ENCODE measurements at regions not wholly inside any gene's neighbourhood (a gene's known extent, or its start where the extent isn't known, plus 50 kb on each side); places are given as distances from the start of the nearest gene placed in this dataset.
A peak's percentile ranks its signal among the peaks of the same experiment; 100 is the strongest.
"Not testable (repeated sequence)": the region's sequence is repeated elsewhere in the genome, so short reads cannot be mapped to it uniquely, and the experiment has no call there.

DNA sequence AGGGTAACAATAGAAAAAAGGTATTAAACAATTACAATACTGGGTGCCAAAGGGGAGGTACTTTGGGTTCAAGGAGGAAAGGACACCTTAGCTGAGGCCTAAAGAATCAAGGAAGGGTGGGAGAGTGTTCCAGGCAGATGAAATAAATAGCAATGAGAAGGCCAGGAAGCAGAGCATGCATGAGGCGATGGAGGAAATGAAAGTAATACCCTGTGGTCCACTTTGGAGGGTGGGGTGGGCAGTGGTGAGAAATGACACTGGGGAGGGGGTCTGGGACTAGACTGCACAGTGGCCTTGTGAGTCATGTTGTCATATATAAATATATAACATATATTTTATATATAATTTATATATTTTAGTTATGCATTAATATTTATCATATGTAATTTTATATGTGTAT is 55.9 kb downstream of the BHLHE40 start:
- H3K4me3 Mint-ChIP-seq, result no peak overlapping the region
- peaks cover 9 to 18% of the 10 kb centered on the region in 2 donors for H3K4me1 Mint-ChIP-seq (ENCODE audit: low read depth in 2 of 2)
- DNase-seq (no peak), ATAC-seq (replicated peaks) (no peak)
- no peaks in the 10 kb centered on the region for H3K36me3 Mint-ChIP-seq (ENCODE audit: insufficient read depth)
- H3K27me3 Mint-ChIP-seq, result no peaks in the 10 kb centered on the region
- H3K9me3 Mint-ChIP-seq, result no peaks in the 10 kb centered on the region
- H3K27ac Mint-ChIP-seq, result no peak overlapping the region

DNA sequence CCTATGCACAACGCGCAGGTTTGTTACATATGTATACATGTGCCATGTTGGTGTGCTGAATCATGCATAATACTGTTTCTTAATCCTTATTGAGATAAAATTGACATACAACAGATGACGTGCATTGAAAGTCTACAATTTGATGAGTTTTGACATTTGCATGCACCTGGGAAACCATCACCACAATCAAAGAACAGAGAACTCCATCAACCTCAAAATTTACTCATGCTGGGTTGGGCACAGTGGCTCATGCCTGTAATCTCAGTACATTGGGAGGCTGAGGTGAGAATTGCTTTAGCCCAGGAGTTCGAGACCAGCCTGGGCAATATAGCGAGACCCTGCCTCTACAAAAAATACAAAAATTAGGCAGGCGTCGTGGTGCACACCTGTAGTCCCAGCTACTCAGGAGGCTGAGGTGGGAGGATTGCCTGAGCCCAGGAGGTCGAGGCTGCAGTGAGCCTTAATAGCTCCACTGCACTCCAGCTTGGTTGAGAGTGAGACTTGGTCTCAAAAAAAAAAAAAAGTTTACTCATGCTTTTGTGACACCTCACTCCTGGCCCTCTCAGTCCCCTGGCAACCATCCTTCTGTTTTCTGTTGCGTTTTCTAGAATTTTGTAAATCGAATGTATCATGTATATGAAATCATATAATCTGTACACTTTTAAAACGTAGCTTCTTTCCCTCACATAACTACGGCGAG is 56.6 kb downstream of the BHLHE40 start:
- no peak for ATAC-seq (replicated peaks)
- Mint-ChIP-seq H3K27ac (peak overlapping the region in 1 of 2 donors; percentile 41), H3K4me3 (no peak overlapping the region), H3K9me3 (no peaks in the 10 kb centered on the region), H3K27me3 (no peaks in the 10 kb centered on the region), H3K4me1 (ENCODE audit: low read depth in 2 of 2) (peaks cover 9 to 18% of the 10 kb centered on the region in 2 donors), H3K36me3 (ENCODE audit: insufficient read depth) (no peaks in the 10 kb centered on the region)
- DNase-seq, result no peak

DNA sequence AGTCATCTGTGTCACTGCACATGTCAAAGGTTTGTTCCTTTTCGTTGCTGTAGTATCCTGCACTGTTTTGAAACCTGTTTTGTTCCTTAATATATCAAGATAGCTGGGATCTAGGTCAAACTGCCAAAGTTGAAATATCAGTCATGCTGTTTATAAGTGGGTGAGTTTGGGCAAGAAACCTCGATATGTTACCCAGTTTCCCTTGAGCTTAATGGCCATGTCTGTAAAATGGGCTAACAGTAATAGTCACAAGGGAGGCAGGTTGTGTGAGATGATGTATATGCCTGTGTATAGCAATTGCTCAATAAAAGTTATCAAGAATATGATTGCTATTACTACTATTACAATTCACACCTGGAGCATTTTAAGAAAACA is 57.1 kb downstream of the BHLHE40 start:
- H3K4me3 Mint-ChIP-seq, result no peak overlapping the region
- no peaks in the 10 kb centered on the region for H3K36me3 Mint-ChIP-seq (ENCODE audit: insufficient read depth)
- peaks cover 9 to 18% of the 10 kb centered on the region in 2 donors for H3K4me1 Mint-ChIP-seq (ENCODE audit: low read depth in 2 of 2)
- peak overlapping the region in 1 of 2 donors; percentile 41 for H3K27ac Mint-ChIP-seq
- ATAC-seq (replicated peaks), result no peak
- H3K9me3 Mint-ChIP-seq, result no peaks in the 10 kb centered on the region
- DNase-seq, result no peak
- H3K27me3 Mint-ChIP-seq, result no peaks in the 10 kb centered on the region

DNA sequence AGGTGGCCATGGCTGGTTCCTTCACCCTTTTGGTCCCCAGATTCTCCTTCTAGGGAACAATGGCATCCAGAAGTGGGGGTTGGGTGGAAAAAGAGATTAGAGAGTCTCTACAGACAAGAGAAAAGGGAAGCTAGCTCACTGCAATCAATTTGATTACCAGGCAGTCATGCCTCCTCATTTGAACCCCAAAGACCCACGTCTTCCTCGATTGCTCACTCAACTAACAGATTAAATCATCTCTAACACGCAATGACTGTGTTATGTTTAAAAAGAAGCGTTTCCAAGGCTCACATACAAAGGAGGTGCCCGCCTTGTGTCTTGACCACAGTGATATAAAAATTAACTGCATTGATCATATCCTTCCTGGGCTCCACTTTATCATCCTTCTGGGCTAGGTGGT is 57.6 kb downstream of the BHLHE40 start:
- DNase-seq (no peak), ATAC-seq (replicated peaks) (no peak)
- Mint-ChIP-seq H3K9me3 (no peaks in the 10 kb centered on the region), H3K4me3 (no peak overlapping the region), H3K36me3 (ENCODE audit: insufficient read depth) (no peaks in the 10 kb centered on the region), H3K4me1 (ENCODE audit: low read depth in 2 of 2) (peaks cover 9 to 18% of the 10 kb centered on the region in 2 donors), H3K27me3 (no peaks in the 10 kb centered on the region), H3K27ac (peak overlapping the region in 1 of 2 donors; percentile 33)

DNA sequence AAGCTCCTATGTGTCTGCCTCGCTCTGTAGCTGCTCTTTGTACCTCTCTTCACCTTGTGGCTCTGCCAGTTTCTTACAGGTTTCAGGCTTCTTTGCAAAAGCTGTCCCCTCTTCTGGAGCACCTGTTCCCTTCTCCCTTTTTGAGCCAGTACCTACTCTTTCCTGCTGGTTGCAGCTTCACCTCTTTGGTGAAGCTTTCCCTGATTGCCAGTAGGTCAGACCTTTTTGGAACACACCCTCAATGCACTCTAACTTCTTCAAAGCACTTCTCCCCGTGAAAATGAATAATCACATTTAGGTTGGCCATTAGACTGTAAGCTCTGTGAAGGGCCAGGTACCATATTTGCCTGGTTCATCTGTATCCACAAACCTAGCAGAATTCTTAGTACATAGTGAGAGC is 60.3 kb downstream of the BHLHE40 start:
- no peak overlapping the region for H3K4me3 Mint-ChIP-seq
- H3K9me3 Mint-ChIP-seq, result no peaks in the 10 kb centered on the region
- peaks cover 9 to 17% of the 10 kb centered on the region in 2 donors for H3K4me1 Mint-ChIP-seq (ENCODE audit: low read depth in 2 of 2)
- no peaks in the 10 kb centered on the region for H3K27me3 Mint-ChIP-seq
- DNase-seq (no peak), ATAC-seq (replicated peaks) (no peak)
- no peak overlapping the region for H3K27ac Mint-ChIP-seq
- H3K36me3 Mint-ChIP-seq (ENCODE audit: insufficient read depth), result no peaks in the 10 kb centered on the region

DNA sequence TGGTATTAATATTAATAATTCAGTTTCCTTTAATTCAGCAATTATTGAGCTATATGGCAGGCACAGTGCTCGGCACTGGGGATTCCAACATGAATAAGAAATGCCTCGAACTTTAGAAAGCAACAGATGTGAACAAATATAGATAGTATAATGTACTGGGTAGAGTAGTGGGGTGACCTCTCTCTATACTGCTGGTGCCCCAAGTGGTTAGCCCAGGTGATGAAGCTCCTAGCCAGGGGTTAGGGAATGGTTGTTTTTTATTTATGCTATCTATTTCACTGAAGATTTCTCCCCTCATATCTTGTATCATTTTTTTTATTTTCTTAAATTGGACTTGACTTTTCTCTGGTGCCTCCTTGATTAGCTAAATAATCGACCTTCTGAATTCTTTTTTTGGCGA is 62.1 kb downstream of the BHLHE40 start:
- H3K4me3 Mint-ChIP-seq, result no peak overlapping the region
- DNase-seq, result no peak
- peaks cover 9 to 14% of the 10 kb centered on the region in 2 donors for H3K4me1 Mint-ChIP-seq (ENCODE audit: low read depth in 2 of 2)
- H3K36me3 Mint-ChIP-seq (ENCODE audit: insufficient read depth), result no peaks in the 10 kb centered on the region
- no peaks in the 10 kb centered on the region for H3K9me3 Mint-ChIP-seq
- H3K27me3 Mint-ChIP-seq, result no peaks in the 10 kb centered on the region
- no peak overlapping the region for H3K27ac Mint-ChIP-seq
- no peak for ATAC-seq (replicated peaks)

DNA sequence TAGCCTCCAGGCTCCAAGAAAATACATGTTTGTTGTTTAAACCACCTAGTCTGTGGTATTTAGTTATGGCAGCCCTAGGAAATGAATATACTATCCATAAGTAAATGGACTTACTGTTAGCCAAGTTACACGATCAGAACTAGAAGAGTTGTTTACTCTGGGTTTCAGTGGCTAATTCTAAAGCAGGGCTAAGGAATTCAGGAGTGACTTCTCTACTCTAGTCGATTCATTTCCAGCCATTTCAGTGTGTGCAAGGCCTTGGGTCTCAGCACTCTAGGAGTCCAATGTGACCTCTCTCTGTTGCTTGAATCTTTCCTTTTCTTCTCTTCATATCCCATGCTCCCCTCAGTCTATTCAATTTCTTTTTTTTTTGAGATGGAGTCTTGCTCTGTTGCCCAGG is 66.7 kb downstream of the BHLHE40 start:
- no peaks in the 10 kb centered on the region for H3K9me3 Mint-ChIP-seq
- DNase-seq (no peak), ATAC-seq (replicated peaks) (no peak)
- H3K27me3 Mint-ChIP-seq, result no peaks in the 10 kb centered on the region
- H3K4me3 Mint-ChIP-seq, result no peak overlapping the region
- H3K4me1 Mint-ChIP-seq (ENCODE audit: low read depth in 2 of 2), result peaks cover 0 to 2% of the 10 kb centered on the region in 2 donors
- H3K36me3 Mint-ChIP-seq (ENCODE audit: insufficient read depth), result peaks cover 5% of the 10 kb centered on the region
- no peak overlapping the region for H3K27ac Mint-ChIP-seq

DNA sequence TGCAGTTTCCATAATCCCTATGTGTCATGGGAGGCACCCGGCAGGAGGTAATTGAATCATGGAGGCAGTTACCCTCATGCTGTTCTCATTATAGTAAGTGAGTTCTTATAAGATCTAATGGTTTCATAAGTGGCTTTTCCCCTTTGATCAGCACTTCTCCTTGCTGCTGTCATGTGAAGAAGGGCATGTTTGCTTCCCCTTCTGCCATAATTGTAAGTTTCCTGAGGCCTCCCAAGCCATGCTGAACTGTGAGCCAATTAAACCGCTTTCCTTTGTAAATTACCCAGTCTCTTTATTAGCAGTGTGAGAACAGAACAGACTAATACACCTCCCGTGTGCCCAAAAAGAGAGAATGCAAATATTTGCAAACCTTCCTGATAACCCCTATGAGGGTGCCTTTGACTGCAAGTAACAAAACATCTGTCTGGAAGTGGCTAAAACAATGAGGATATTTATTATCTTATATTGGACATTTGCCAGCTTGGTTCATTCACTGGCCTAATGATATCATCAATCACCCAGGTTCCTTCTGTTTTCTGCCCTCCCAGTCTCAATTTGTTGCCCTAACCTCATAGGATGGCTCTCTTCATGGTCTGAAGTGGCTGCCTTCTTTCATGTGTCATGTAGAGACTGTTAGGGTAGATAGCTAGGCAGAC is 68.7 kb downstream of the BHLHE40 start:
- peaks cover 5% of the 10 kb centered on the region for H3K36me3 Mint-ChIP-seq (ENCODE audit: insufficient read depth)
- H3K4me1 Mint-ChIP-seq (ENCODE audit: low read depth in 2 of 2), result peaks cover 0 to 2% of the 10 kb centered on the region in 2 donors
- H3K9me3 Mint-ChIP-seq, result no peaks in the 10 kb centered on the region
- ATAC-seq (replicated peaks) (no peak), DNase-seq (no peak)
- H3K27me3 Mint-ChIP-seq, result no peaks in the 10 kb centered on the region
- no peak overlapping the region for H3K27ac Mint-ChIP-seq
- no peak overlapping the region for H3K4me3 Mint-ChIP-seq

DNA sequence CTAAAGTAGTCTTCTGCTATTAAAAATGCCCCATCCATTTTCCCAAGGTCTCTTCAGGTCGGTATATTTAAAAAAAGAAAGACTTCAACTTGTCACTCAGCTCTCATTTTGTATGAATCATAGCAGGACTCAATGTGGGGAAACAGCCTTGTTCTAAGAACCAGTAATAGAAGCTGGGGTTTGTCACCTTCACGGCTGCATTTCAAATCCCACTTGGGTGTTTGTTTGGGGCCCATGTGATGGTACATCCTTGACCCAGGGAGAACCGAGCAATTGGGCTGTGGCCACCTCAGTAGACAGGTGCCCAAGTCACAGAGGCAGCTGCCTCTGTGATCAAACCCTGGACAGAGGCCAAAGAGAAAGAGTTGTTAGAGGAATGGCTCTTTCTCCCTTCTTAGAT is 70.3 kb upstream of the ARL8B start:
- no peak for ATAC-seq (replicated peaks)
- DNase-seq, result no peak

DNA sequence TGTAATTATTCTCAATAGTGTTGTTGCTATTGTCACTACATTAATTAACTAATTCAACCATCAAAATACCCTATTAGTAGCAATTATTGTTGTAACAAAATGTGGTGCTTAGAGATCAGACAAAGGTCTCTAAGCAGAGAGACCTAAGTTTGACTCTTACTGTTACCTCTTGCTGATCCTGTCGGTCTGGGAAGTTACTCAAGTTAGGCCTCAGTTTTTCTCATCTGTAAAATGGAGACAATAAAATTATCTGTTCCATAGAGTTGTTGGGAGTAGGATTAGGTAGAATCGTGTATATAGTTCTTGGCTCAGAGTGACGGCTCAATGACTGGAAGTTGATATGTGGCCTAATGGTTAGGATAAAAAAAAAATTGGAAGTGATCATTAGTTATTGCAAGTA is 69.8 kb upstream of the ARL8B start:
- DNase-seq (no peak), ATAC-seq (replicated peaks) (no peak)
- Mint-ChIP-seq H3K27me3 (no peaks in the 10 kb centered on the region), H3K36me3 (ENCODE audit: insufficient read depth) (peaks cover 5% of the 10 kb centered on the region), H3K4me1 (ENCODE audit: low read depth in 2 of 2) (peaks cover 3 to 5% of the 10 kb centered on the region in 2 donors), H3K4me3 (no peak overlapping the region), H3K9me3 (no peaks in the 10 kb centered on the region), H3K27ac (peak overlapping the region in 1 of 2 donors; percentile 71)

More for the DNA sequence above, 70.3 kb upstream of the ARL8B start:
- H3K27me3 Mint-ChIP-seq, result no peaks in the 10 kb centered on the region
- peak overlapping the region in 1 of 2 donors; percentile 71 for H3K27ac Mint-ChIP-seq
- no peak overlapping the region for H3K4me3 Mint-ChIP-seq
- H3K36me3 Mint-ChIP-seq (ENCODE audit: insufficient read depth), result peaks cover 5% of the 10 kb centered on the region
- peaks cover 3 to 4% of the 10 kb centered on the region in 2 donors for H3K4me1 Mint-ChIP-seq (ENCODE audit: low read depth in 2 of 2)
- H3K9me3 Mint-ChIP-seq, result no peaks in the 10 kb centered on the region

DNA sequence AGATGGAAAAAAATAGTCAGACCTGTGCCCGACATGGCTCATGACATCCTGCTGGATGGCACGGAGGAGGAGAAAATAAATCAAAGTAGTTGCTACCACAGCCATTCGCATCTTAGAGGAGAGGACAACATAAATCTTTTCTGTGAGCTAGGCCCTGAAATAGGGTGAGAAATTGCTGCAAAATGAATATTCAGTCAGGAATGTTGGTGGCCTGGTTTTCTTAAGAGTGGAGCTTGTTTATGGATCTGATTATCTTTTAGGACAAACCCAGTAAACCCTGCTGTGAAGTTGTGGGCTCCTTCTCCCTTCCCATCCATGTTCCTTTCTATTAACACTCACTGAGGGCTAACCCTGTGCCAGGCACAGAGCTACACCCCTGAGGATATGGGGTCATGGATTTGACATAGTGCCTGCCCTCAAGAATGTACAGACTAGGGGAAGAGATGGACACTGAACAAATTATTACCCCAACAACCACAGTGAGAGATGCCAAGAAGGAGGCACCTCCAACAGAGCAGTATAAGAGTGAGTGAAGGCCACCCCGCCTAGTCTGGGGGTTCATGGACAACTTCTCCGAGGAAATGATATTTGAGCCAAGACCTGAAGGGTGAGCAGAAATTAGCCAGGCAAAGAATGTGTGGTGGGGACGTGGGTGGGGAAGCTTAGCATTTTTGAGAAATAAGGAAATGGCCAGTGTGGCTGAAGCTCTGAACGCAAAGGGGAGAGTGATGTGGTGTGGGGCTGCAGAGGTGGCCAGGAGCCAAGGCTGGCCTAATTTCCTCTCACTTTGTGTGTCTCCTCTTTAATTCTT is 68.9 kb upstream of the ARL8B start:
- H3K4me1 Mint-ChIP-seq (ENCODE audit: low read depth in 2 of 2), result peaks cover 3 to 12% of the 10 kb centered on the region in 2 donors
- ATAC-seq (replicated peaks), result no peak
- H3K27me3 Mint-ChIP-seq, result no peaks in the 10 kb centered on the region
- peak overlapping the region in 1 of 2 donors; percentile 42 for H3K27ac Mint-ChIP-seq
- no peaks in the 10 kb centered on the region for H3K36me3 Mint-ChIP-seq (ENCODE audit: insufficient read depth)
- H3K4me3 Mint-ChIP-seq, result no peak overlapping the region
- DNase-seq, result no peak
- no peaks in the 10 kb centered on the region for H3K9me3 Mint-ChIP-seq

DNA sequence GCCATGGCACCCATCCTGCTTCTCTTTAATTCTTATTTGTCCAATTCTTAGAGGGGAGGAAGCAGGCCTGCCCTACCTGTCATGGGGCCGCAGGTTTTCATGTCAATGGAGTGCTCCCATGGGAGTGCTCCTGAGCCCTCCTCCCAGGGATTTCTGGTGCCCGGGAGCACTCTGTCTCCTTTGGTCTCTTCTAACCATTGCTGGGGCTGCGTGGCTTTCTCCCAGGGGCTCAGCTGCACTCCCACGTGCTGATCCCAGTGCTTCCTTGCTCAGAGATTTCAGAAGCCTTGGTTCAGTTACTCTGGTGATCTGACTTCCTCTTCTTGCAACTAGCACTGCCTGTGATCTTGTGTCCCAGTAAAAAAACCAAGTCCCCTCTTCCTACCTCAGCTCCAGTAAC is 68.0 kb upstream of the ARL8B start:
- H3K36me3 Mint-ChIP-seq (ENCODE audit: insufficient read depth), result no peaks in the 10 kb centered on the region
- ATAC-seq (replicated peaks) (no peak), DNase-seq (no peak)
- peaks cover 3 to 12% of the 10 kb centered on the region in 2 donors for H3K4me1 Mint-ChIP-seq (ENCODE audit: low read depth in 2 of 2)
- H3K27me3 Mint-ChIP-seq, result peaks cover 5% of the 10 kb centered on the region in 2 donors
- peak overlapping the region in 1 of 2 donors; percentile 56 for H3K27ac Mint-ChIP-seq
- H3K9me3 Mint-ChIP-seq, result no peaks in the 10 kb centered on the region
- H3K4me3 Mint-ChIP-seq, result no peak overlapping the region

DNA sequence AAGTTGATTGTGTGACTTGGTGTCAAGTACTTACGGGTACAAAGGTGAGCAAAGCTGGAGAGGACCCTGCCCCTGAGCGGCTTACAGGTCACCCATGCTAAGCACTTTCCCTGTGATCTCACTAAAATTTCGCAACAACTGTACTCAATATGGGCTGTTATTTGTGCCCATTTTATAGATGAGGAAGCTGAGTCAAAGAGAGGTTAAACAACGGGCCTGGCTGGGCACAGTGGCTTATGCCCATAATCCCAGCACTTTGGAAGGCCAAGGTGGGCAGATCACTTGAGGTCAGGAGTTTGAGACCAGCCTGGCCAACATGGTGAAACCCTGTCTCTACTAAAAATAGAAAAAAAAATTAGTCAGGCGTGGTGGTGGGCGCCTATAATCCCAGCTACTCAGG is 67.5 kb upstream of the ARL8B start:
- DNase-seq; H3K36me3 Mint-ChIP-seq (ENCODE audit: insufficient read depth); H3K9me3 Mint-ChIP-seq; H3K4me3 Mint-ChIP-seq; ATAC-seq (replicated peaks): not testable (repeated sequence)
- peaks cover 10% of the 10 kb centered on the region in 2 donors for H3K27me3 Mint-ChIP-seq
- peak overlapping the region; percentile 55 to 56 for H3K27ac Mint-ChIP-seq
- peaks cover 3 to 12% of the 10 kb centered on the region in 2 donors for H3K4me1 Mint-ChIP-seq (ENCODE audit: low read depth in 2 of 2)

All from effector memory CD8-positive, alpha-beta T cell (primary cell).